GM23338 (cell line): ENCODE measurements at regions not wholly inside any gene's neighbourhood (a gene's known extent, or its start where the extent isn't known, plus 50 kb on each side); places are given as distances from the start of the nearest gene placed in this dataset.
A peak's percentile ranks its signal among the peaks of the same experiment; 100 is the strongest.

ENCODE experiments used
- ATAC-seq: fragments of 200-7000 bp; cut with Tn5 transposase; 3 replicates; pipeline ENCODE4 v1.9.1; 2020
- DNase-seq: peaks from one replicate; pipeline ENCODE4 v3.0.0-alpha.2; 2015; ENCODE audit warnings: low spot score
- H2AFZ ChIP-seq: fragments of 200-600 bp; sonication (generic); 2 replicates; pipeline ENCODE4 v1.8.0; 2016; ENCODE audit warnings: antibody characterized with exemption, mild to moderate bottlenecking, moderate library complexity
- H3F3A ChIP-seq: fragments of 200-600 bp; sonication (generic); replicated peaks from 2 replicates; pipeline ENCODE4 v1.8.0; 2017; ENCODE audit warnings: antibody characterized with exemption, mixed run types, low read depth
- H3K27ac ChIP-seq: fragments of 200-600 bp; sonication (generic); 2 replicates; pipeline ENCODE4 v1.6.1; 2016; ENCODE audit warnings: low read depth
- H3K27me3 ChIP-seq: fragments of 200-600 bp; sonication (generic); 2 replicates; pipeline ENCODE4 v1.8.0; 2016; ENCODE audit warnings: mild to moderate bottlenecking, mixed run types, moderate library complexity; ENCODE audit not compliant: insufficient read depth
- H3K36me3 ChIP-seq: fragments of 200-600 bp; sonication (generic); 2 replicates; pipeline ENCODE4 v1.8.0; 2016; ENCODE audit warnings: mild to moderate bottlenecking; ENCODE audit not compliant: insufficient read depth
- H3K4me1 ChIP-seq: fragments of 200-600 bp; sonication (generic); 2 replicates; pipeline ENCODE4 v1.8.0; 2016; ENCODE audit warnings: mild to moderate bottlenecking, moderate library complexity; ENCODE audit not compliant: insufficient read depth
- H3K4me2 ChIP-seq: fragments of 200-600 bp; sonication (generic); 2 replicates; pipeline ENCODE4 v1.7.1; 2017; ENCODE audit warnings: mixed run types
- H3K4me3 ChIP-seq: fragments of 200-600 bp; sonication (generic); 2 replicates; pipeline ENCODE4 v1.6.1; 2016; ENCODE audit warnings: mixed run types
- H3K79me2 ChIP-seq: fragments of 200-600 bp; sonication (generic); replicated peaks from 2 replicates; pipeline ENCODE4 v1.8.0; 2017; ENCODE audit warnings: mild to moderate bottlenecking; ENCODE audit not compliant: insufficient read depth
- H3K9me2 ChIP-seq: fragments of 200-600 bp; sonication (generic); 2 replicates; pipeline ENCODE4 v1.8.0; 2017; ENCODE audit not compliant: insufficient read depth
- H4K20me1 ChIP-seq: fragments of 200-600 bp; sonication (generic); replicated peaks from 2 replicates; pipeline ENCODE4 v1.8.0; 2017; ENCODE audit warnings: mild to moderate bottlenecking; ENCODE audit not compliant: insufficient read depth
- H3K27ac Mint-ChIP-seq: 2 replicates; pipeline ENCODE4 v1.8.0; 2020; ENCODE audit warnings: inconsistent platforms, mild to moderate bottlenecking, moderate library complexity, mixed read lengths
- H3K27me3 Mint-ChIP-seq: 3 replicates; pipeline ENCODE4 v1.8.0; 2022; ENCODE audit warnings: low read depth, mild to moderate bottlenecking, moderate library complexity, mixed read lengths, inconsistent platforms; ENCODE audit not compliant: insufficient read depth, poor library complexity
- H3K36me3 Mint-ChIP-seq: 3 replicates; pipeline ENCODE4 v1.8.0; 2021; ENCODE audit warnings: low read depth, mild to moderate bottlenecking, inconsistent platforms, moderate library complexity, mixed read lengths
- H3K4me1 Mint-ChIP-seq: 3 replicates; pipeline ENCODE4 v1.8.0; 2020; ENCODE audit warnings: mild to moderate bottlenecking, inconsistent platforms, mixed read lengths
- H3K4me3 Mint-ChIP-seq: 3 replicates; pipeline ENCODE4 v1.8.0; 2021; ENCODE audit warnings: moderate library complexity, mild to moderate bottlenecking, inconsistent platforms, mixed read lengths
- H3K9me3 Mint-ChIP-seq: 3 replicates; pipeline ENCODE4 v1.8.0; 2020; ENCODE audit warnings: moderate library complexity, mild to moderate bottlenecking, inconsistent platforms, mixed read lengths
- CREB1 ChIP-seq: fragments of 250-450 bp; sonication (Bioruptor Pico); IDR thresholded peaks from 2 replicates; pipeline ENCODE4 v1.5.0; 2020; ENCODE audit warnings: low read depth, mild to moderate bottlenecking, moderate library complexity
- CTCF ChIP-seq, 2 experiments: fragments of 200-600 bp in 1 of 2; sonication (generic) in 1 of 2; conservative IDR thresholded peaks; 2 replicates each; pipeline versions ENCODE4 v1.5.1 to v1.6.1; 2016 to 2017; ENCODE audit warnings: antibody characterized with exemption in 2 of 2, low read depth in 2 of 2, mild to moderate bottlenecking in 2 of 2, moderate library complexity in 1 of 2
- EZH2 ChIP-seq: fragments of 200-600 bp; sonication (generic); IDR thresholded peaks from one replicate; pipeline ENCODE4 v1.8.0; 2017; ENCODE audit warnings: antibody characterized with exemption, mild to moderate bottlenecking, low read depth; ENCODE audit not compliant: unreplicated experiment
- EZH2phosphoT487 ChIP-seq: fragments of 200-600 bp; sonication (generic); IDR thresholded peaks from one replicate; pipeline ENCODE4 v1.8.1; 2018; ENCODE audit warnings: antibody characterized with exemption; ENCODE audit not compliant: unreplicated experiment
- JUNB ChIP-seq: IDR thresholded peaks from one replicate; pipeline ENCODE4 v1.6.1; 2016; ENCODE audit warnings: antibody characterized with exemption; ENCODE audit not compliant: unreplicated experiment
- NANOG ChIP-seq: IDR thresholded peaks from 2 replicates; pipeline ENCODE4 v1.6.1; 2016; ENCODE audit warnings: antibody characterized with exemption, borderline replicate concordance
- POLR2AphosphoS5 ChIP-seq: IDR thresholded peaks from 2 replicates; pipeline ENCODE4 v1.6.1; 2016; ENCODE audit warnings: antibody characterized with exemption, low read depth
- REST ChIP-seq: IDR thresholded peaks from one replicate; pipeline ENCODE4 v1.6.1; 2018; ENCODE audit warnings: antibody characterized with exemption; ENCODE audit not compliant: unreplicated experiment
- STAT1 ChIP-seq: IDR thresholded peaks from one replicate; pipeline ENCODE4 v1.6.1; 2016; ENCODE audit warnings: antibody characterized with exemption; ENCODE audit not compliant: unreplicated experiment
- ZNF331 ChIP-seq: fragments of 250-450 bp; sonication (Bioruptor Pico); IDR thresholded peaks from 2 replicates; pipeline ENCODE4 v1.5.0; 2020; ENCODE audit warnings: low read depth, mild to moderate bottlenecking, moderate library complexity
- TF ChIP-seq, protein P1 (sequence below): IDR thresholded peaks from 2 replicates; pipeline ENCODE4 v1.6.1; 2016; ENCODE audit warnings: antibody characterized with exemption

DNA sequence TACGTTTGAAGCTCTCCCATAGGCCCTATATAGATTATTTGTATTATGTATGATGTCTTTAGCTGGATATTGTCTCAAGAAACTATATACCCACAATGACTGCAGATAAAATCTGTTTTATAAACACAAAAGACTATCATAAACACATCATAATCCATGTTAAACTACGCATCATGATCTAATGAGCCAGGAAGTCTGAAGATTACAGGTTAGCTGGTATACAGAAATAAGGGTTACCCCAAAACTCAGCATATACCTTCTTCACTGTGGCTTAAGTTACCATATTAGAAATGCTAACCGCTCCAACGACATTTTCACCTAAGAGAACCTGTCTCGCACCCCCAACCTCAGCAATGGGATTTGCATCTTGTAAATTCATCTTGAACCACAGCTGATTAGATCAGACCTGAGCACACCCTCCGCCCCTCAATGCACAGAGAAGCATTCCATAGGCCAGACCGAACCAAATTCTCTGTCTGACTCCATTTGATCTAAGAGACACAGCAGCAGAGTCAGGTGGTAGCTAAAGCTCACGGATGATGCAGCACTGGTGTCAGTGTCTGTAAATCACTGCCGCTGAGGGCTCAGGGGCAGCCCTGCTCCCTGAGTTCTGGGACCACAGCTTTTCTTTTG is 124.9 kb downstream of the NPY start:
- H3K9me2 ChIP-seq, result no peaks in the 10 kb centered on the region
- H3K4me1 ChIP-seq, result peaks cover 38% of the 10 kb centered on the region
- Mint-ChIP-seq H3K4me3 (no peak overlapping the region), H3K27me3 (peaks cover 37% of the 10 kb centered on the region), H3K4me1 (peaks cover 24% of the 10 kb centered on the region), H3K27ac (no peak overlapping the region; the same call in 1 of the 2 replicates), H3K9me3 (peaks cover 75% of the 10 kb centered on the region), H3K36me3 (peaks cover 97% of the 10 kb centered on the region)
- peak; percentile 50 for DNase-seq
- peaks cover 32% of the 10 kb centered on the region for H3F3A ChIP-seq
- H2AFZ ChIP-seq, result no peak overlapping the region
- H3K4me2 ChIP-seq, result no peak overlapping the region
- no peak overlapping the region for H3K4me3 ChIP-seq
- TF ChIP-seq POLR2AphosphoS5, result peak; percentile 92
- no peak for TF ChIP-seq STAT1
- peaks cover 5% of the 10 kb centered on the region; the same call in 1 of the 2 replicates for H3K79me2 ChIP-seq
- H3K36me3 ChIP-seq, result peaks cover 11% of the 10 kb centered on the region
- H3K27me3 ChIP-seq, result no peaks in the 10 kb centered on the region
- ATAC-seq, result peak; percentile 14
- H3K27ac ChIP-seq, result no peak overlapping the region
- H4K20me1 ChIP-seq, result no peaks in the 10 kb centered on the region

DNA sequence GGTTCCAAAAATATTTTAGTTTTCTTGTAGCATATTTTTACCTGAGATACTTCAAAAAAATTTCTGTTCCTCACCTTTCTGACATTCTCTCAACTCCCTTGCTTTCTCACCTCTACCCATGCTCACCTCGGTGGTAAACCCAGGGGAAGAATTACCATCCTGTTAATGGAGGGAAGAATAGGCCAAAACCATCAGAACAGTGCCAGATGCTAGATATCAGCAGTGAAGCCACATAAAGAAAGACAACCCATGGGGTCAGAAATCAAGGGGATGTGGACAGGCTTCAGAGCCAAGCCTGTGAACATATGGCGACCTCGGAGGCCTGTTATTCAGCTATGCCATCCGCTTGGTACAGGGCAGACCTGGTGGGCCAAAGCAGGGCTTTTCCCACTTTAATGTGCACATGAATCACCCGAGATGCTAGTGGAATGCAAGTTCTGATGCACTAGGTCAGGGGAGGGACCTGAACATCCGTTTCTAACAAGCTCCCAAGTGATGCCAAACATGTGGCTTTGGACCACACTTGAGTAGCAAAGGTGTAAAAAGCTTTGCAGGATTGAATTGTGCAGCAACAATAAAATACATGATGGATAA is 125.5 kb downstream of the NPY start:
- Mint-ChIP-seq H3K4me1 (peaks cover 20% of the 10 kb centered on the region), H3K9me3 (peaks cover 81% of the 10 kb centered on the region), H3K27me3 (peaks cover 37% of the 10 kb centered on the region), H3K27ac (no peak overlapping the region; the same call in 1 of the 2 replicates), H3K4me3 (no peak overlapping the region), H3K36me3 (peaks cover 95% of the 10 kb centered on the region)
- H3K9me2 ChIP-seq, result no peaks in the 10 kb centered on the region
- no peaks in the 10 kb centered on the region for H3K79me2 ChIP-seq
- H3K4me2 ChIP-seq, result no peak overlapping the region
- peak; percentile 11 for ATAC-seq
- H4K20me1 ChIP-seq, result no peaks in the 10 kb centered on the region
- H3K4me1 ChIP-seq, result peaks cover 32% of the 10 kb centered on the region
- H3K4me3 ChIP-seq, result no peak overlapping the region
- H3F3A ChIP-seq, result peaks cover 26% of the 10 kb centered on the region
- H3K27me3 ChIP-seq, result no peaks in the 10 kb centered on the region
- no peak overlapping the region for H3K27ac ChIP-seq
- TF ChIP-seq POLR2AphosphoS5 (peak; percentile 68; the same call in 1 of the 2 replicates), CREB1 (no peak)
- 0 out of 2 replicates have a peak, but pooled peaks cover 5% of the 10 kb centered on the region for H3K36me3 ChIP-seq
- peak; percentile 50 for DNase-seq
- no peak overlapping the region for H2AFZ ChIP-seq

DNA sequence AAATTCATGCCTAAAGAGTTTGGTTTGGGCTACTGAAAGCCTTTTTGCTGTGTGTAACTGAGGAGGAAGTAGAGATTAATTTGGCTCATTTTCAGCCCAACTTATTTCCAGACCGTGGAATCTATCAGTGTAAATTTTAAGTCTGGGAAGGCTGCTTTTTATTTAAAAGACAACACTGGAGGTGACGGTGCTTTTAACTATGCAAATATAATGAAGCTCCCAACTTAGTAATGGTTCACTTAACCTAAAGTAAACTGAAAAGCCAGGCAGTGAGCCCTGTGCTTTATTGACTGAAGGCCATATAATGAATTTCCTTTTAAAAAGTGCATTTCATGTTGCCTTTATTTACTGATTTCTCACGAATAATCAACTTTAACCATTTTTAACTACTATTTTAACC is 127.2 kb downstream of the NPY start:
- no peak overlapping the region for H3K27ac ChIP-seq
- no peaks in the 10 kb centered on the region for H3K79me2 ChIP-seq
- peaks cover 30% of the 10 kb centered on the region for H3K27me3 Mint-ChIP-seq
- no peaks in the 10 kb centered on the region for H4K20me1 ChIP-seq
- H3K9me2 ChIP-seq, result no peaks in the 10 kb centered on the region
- H3K9me3 Mint-ChIP-seq, result peaks cover 78% of the 10 kb centered on the region
- H3K4me3 Mint-ChIP-seq, result no peak overlapping the region
- peaks cover 15% of the 10 kb centered on the region for H3K4me1 ChIP-seq
- H3K27ac Mint-ChIP-seq, result no peak overlapping the region
- no peak overlapping the region for H3K4me3 ChIP-seq
- no peak overlapping the region for H2AFZ ChIP-seq
- peaks cover 83% of the 10 kb centered on the region for H3K36me3 Mint-ChIP-seq
- DNase-seq (no peak), ATAC-seq (no peak)
- peaks cover 7% of the 10 kb centered on the region for H3K4me1 Mint-ChIP-seq
- TF ChIP-seq EZH2phosphoT487, result no peak
- no peak for TF ChIP-seq JUNB
- TF ChIP-seq CREB1, result no peak
- TF ChIP-seq, protein P1, sequence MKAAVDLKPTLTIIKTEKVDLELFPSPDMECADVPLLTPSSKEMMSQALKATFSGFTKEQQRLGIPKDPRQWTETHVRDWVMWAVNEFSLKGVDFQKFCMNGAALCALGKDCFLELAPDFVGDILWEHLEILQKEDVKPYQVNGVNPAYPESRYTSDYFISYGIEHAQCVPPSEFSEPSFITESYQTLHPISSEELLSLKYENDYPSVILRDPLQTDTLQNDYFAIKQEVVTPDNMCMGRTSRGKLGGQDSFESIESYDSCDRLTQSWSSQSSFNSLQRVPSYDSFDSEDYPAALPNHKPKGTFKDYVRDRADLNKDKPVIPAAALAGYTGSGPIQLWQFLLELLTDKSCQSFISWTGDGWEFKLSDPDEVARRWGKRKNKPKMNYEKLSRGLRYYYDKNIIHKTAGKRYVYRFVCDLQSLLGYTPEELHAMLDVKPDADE, result no peak
- TF ChIP-seq EZH2, result no peak
- no peak for TF ChIP-seq ZNF331
- no peak for TF ChIP-seq CTCF (conservative IDR thresholded peaks at IDR 0.05; ENCODE audit: low read depth in 2 of 2)
- no peak for TF ChIP-seq REST
- no peak for TF ChIP-seq NANOG
- peaks cover 17% of the 10 kb centered on the region for H3F3A ChIP-seq
- H3K36me3 ChIP-seq, result no peaks in the 10 kb centered on the region
- no peaks in the 10 kb centered on the region for H3K27me3 ChIP-seq
- 0 out of 2 replicates have a peak overlapping the region, but pooled peaks have one; percentile 1 for H3K4me2 ChIP-seq
